Glutamatergic neuron (in vitro differentiated cells): ENCODE measurements at regions not wholly inside any gene's neighbourhood (a gene's known extent, or its start where the extent isn't known, plus 50 kb on each side); places are given as distances from the start of the nearest gene placed in this dataset.

Experiments used
- DNase-seq: peaks from one replicate; pipeline ENCODE4 v3.0.0; 2022
- H3K27ac Mint-ChIP-seq: one replicate; pipeline ENCODE4 v1.8.0; 2020; ENCODE audit warnings: mild to moderate bottlenecking, mixed read lengths, inconsistent platforms; ENCODE audit not compliant: unreplicated experiment
- H3K27me3 Mint-ChIP-seq: one replicate; pipeline ENCODE4 v1.8.0; 2020; ENCODE audit warnings: mild to moderate bottlenecking, moderate library complexity, mixed read lengths, inconsistent platforms; ENCODE audit not compliant: unreplicated experiment
- H3K36me3 Mint-ChIP-seq: one replicate; pipeline ENCODE4 v1.8.0; 2020; ENCODE audit warnings: mild to moderate bottlenecking, mixed read lengths, inconsistent platforms; ENCODE audit not compliant: unreplicated experiment
- H3K4me1 Mint-ChIP-seq: one replicate; pipeline ENCODE4 v1.8.0; 2020; ENCODE audit warnings: mild to moderate bottlenecking, low read depth, mixed read lengths, inconsistent platforms; ENCODE audit not compliant: unreplicated experiment
- H3K4me3 Mint-ChIP-seq: one replicate; pipeline ENCODE4 v1.8.0; 2020; ENCODE audit warnings: mild to moderate bottlenecking, mixed read lengths, inconsistent platforms; ENCODE audit not compliant: unreplicated experiment
- H3K9me3 Mint-ChIP-seq: one replicate; pipeline ENCODE4 v1.8.0; 2020; ENCODE audit warnings: mild to moderate bottlenecking, moderate library complexity, mixed read lengths, inconsistent platforms; ENCODE audit not compliant: unreplicated experiment
- CTCF ChIP-seq: fragments of 200-600 bp; sonication (generic); IDR thresholded peaks from one replicate; pipeline ENCODE4 v1.5.0; 2021; ENCODE audit not compliant: partially characterized antibody, unreplicated experiment

- Mint-ChIP-seq H3K27ac (no peak overlapping the region), H3K27me3 (no peaks in the 10 kb centered on the region), H3K4me1 (no peaks in the 10 kb centered on the region), H3K9me3 (no peaks in the 10 kb centered on the region), H3K36me3 (no peaks in the 10 kb centered on the region), H3K4me3 (no peak overlapping the region)
- no peak for TF ChIP-seq CTCF
- DNase-seq, result no peak
Observed at GRCh38 chr12:74914378-74914777, 295.3 kb downstream of the KCNC2 start.

GRCh38 chr12:74915718-74916117 is 293.9 kb downstream of the KCNC2 start:
- no peak for TF ChIP-seq CTCF
- Mint-ChIP-seq H3K27me3 (no peaks in the 10 kb centered on the region), H3K9me3 (no peaks in the 10 kb centered on the region), H3K4me3 (no peak overlapping the region), H3K4me1 (no peaks in the 10 kb centered on the region), H3K36me3 (no peaks in the 10 kb centered on the region), H3K27ac (no peak overlapping the region)
- no peak for DNase-seq

GRCh38 chr12:74917743-74918142 is 291.9 kb downstream of the KCNC2 start:
- H3K36me3 Mint-ChIP-seq, result no peaks in the 10 kb centered on the region
- H3K27me3 Mint-ChIP-seq, result no peaks in the 10 kb centered on the region
- H3K27ac Mint-ChIP-seq, result no peak overlapping the region
- H3K9me3 Mint-ChIP-seq, result no peaks in the 10 kb centered on the region
- DNase-seq, result no peak
- TF ChIP-seq CTCF, result no peak
- H3K4me1 Mint-ChIP-seq, result no peaks in the 10 kb centered on the region
- no peak overlapping the region for H3K4me3 Mint-ChIP-seq

- Mint-ChIP-seq H3K27me3 (peaks cover 3% of the 10 kb centered on the region), H3K4me1 (no peaks in the 10 kb centered on the region), H3K36me3 (no peaks in the 10 kb centered on the region), H3K27ac (no peak overlapping the region), H3K4me3 (no peak overlapping the region), H3K9me3 (peaks cover 3% of the 10 kb centered on the region)
- no peak for DNase-seq
- TF ChIP-seq CTCF, result no peak
Observed at GRCh38 chr12:74918291-74918690, 291.3 kb downstream of the KCNC2 start.

- no peaks in the 10 kb centered on the region for H3K36me3 Mint-ChIP-seq
- H3K4me3 Mint-ChIP-seq, result no peak overlapping the region
- peaks cover 6% of the 10 kb centered on the region for H3K9me3 Mint-ChIP-seq
- H3K27me3 Mint-ChIP-seq, result peaks cover 3% of the 10 kb centered on the region
- no peak for TF ChIP-seq CTCF
- no peaks in the 10 kb centered on the region for H3K4me1 Mint-ChIP-seq
- no peak overlapping the region for H3K27ac Mint-ChIP-seq
- DNase-seq, result no peak
Observed at GRCh38 chr12:74922117-74922516, 287.5 kb downstream of the KCNC2 start.
